Activated T-helper 17 cell treated with anti-CD3 and anti-CD28 coated beads, Interleukin-2, amount 50 U/mL, for 72 hours (primary cell): ENCODE measurements at regions not wholly inside any gene's neighbourhood (a gene's known extent, or its start where the extent isn't known, plus 50 kb on each side); places are given as distances from the start of the nearest gene placed in this dataset.
A peak's percentile ranks its signal among the peaks of the same experiment; 100 is the strongest.

Source experiments
- ATAC-seq: fragments of 150-1000 bp; cut with Tn5 transposase; replicated peaks from 2 replicates; pipeline ENCODE4 v1.10.0; 2021; ENCODE audit warnings: mild to moderate bottlenecking, moderate library complexity
- H3K27ac Mint-ChIP-seq: one replicate; pipeline ENCODE4 v1.8.0; 2022; ENCODE audit warnings: mixed read lengths
- H3K27me3 Mint-ChIP-seq: one replicate; pipeline ENCODE4 v1.8.0; 2022; ENCODE audit warnings: mixed read lengths
- H3K36me3 Mint-ChIP-seq: one replicate; pipeline ENCODE4 v1.8.0; 2022; ENCODE audit warnings: low read depth, mild to moderate bottlenecking, mixed read lengths
- H3K4me1 Mint-ChIP-seq: one replicate; pipeline ENCODE4 v1.8.0; 2022; ENCODE audit warnings: mixed read lengths
- H3K4me3 Mint-ChIP-seq: one replicate; pipeline ENCODE4 v1.8.0; 2022; ENCODE audit warnings: mild to moderate bottlenecking, mixed read lengths
- H3K9me3 Mint-ChIP-seq: one replicate; pipeline ENCODE4 v1.8.0; 2022; ENCODE audit warnings: mixed read lengths

DNA sequence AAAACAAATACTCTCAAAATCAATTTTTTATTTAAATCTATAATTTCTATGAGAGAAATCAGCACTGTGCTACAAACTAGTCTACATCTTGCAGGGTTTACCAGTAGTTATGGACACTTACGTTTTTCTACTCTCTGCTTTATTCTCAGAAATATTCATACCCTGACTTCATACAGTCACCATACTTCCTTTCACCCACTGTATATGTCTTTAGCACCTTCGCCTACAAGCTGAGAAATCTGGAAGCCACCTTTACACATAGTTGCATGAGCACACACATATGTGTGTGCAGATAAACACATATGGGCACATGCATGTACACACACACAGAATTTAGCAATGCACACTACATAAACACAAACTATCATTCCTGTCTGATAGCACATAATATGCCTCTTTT is 177.0 kb downstream of the ST8SIA4 start:
- no peak for ATAC-seq
- H3K36me3 Mint-ChIP-seq: no peaks in the 10 kb centered on the region
- H3K9me3 Mint-ChIP-seq: no peaks in the 10 kb centered on the region
- H3K27ac Mint-ChIP-seq: no peak overlapping the region
- no peak overlapping the region for H3K4me3 Mint-ChIP-seq
- no peaks in the 10 kb centered on the region for H3K4me1 Mint-ChIP-seq
- no peaks in the 10 kb centered on the region for H3K27me3 Mint-ChIP-seq

DNA sequence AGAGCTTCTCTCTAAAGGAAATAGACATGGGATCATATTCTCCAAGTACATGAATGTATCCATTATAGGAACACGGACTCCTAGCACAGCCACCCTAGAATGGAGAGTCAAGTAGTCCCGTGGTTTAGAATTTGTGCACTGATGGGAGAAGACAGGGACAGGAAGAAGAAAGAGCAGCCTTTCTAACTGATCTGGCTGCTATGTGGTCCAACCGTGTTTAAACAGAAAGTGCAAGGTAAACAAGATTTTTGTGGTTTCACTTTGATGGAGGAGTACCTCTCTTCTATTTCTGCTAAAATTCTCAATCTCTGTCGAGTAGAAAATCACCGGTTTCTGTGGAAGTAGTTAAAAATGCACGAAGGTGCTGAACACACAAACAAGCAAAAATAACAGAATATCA is 171.3 kb downstream of the ST8SIA4 start:
- H3K36me3 Mint-ChIP-seq: no peaks in the 10 kb centered on the region
- H3K9me3 Mint-ChIP-seq: no peaks in the 10 kb centered on the region
- peak overlapping the region; percentile 82 for H3K27ac Mint-ChIP-seq
- H3K4me3 Mint-ChIP-seq: peak overlapping the region; percentile 74
- no peaks in the 10 kb centered on the region for H3K27me3 Mint-ChIP-seq
- H3K4me1 Mint-ChIP-seq: no peaks in the 10 kb centered on the region
- ATAC-seq: peak; percentile 85

DNA sequence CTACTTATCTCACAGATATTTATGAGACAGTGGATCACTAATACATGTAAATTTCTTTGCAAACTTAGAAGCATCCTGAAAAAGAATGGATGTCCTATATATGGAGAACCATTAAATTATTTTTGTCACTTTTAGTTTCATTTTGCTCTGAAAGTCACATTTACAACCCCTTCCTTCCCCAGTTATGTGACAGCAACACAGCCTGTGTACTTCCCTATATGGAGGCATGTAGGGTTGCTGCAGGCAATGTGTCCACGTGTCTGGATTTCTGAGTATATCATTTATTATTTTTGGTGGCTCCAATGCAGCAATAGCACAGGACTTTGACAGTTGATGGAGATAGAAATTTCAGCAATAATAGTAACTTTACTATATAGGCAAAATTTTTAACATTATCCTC is 156.4 kb downstream of the ST8SIA4 start:
- Mint-ChIP-seq H3K36me3 (no peaks in the 10 kb centered on the region), H3K4me1 (peaks cover 5% of the 10 kb centered on the region), H3K27me3 (peaks cover 3% of the 10 kb centered on the region), H3K9me3 (no peaks in the 10 kb centered on the region), H3K4me3 (peak overlapping the region; percentile 32), H3K27ac (no peak overlapping the region)
- ATAC-seq: no peak

DNA sequence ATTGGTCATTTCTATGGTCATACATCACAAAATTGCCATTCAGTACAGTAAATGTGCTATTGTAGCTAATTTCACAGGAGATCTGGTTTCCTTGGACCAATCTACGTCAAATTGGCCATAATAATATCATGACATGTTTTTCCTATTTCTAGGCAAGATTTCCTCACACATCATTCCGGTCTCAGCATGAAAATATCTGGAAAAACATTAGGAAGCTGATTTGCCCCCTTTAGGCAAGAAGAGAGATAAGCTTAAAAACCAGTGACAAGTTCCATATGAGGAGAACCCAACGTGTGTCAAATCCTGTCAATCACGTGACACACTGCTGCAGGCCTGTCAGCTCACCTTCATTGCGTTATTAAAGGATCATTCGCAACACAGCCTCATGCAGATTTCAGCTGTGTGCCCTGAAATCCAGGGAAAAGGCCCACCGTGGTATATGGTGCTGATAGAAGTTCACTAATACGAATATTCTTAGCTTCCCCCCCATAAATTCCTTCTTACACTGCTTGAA is 153.3 kb downstream of the ST8SIA4 start:
- Mint-ChIP-seq H3K4me3 (no peak overlapping the region), H3K36me3 (no peaks in the 10 kb centered on the region), H3K27me3 (peaks cover 3% of the 10 kb centered on the region), H3K4me1 (peaks cover 5% of the 10 kb centered on the region), H3K9me3 (no peaks in the 10 kb centered on the region), H3K27ac (no peak overlapping the region)
- ATAC-seq: no peak

DNA sequence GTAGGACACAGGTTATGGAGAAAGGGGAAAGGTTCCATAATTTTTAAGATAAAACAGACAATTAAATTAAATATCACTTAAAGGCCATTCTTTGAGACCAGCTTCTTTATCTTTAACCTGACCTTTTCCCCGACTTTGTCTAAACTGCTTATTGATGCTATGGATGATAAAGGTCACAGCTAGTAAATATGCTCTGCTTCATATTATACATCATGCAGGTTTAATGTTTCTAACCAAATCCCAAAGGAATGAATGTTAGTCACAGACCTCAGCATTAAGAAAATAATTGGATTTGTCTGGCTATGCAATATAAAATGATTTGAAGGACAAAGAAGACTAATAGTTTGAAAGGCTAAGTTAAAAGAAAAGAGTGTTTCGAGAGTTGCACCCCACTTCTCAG is 147.6 kb downstream of the ST8SIA4 start:
- H3K4me1 Mint-ChIP-seq: no peaks in the 10 kb centered on the region
- no peaks in the 10 kb centered on the region for H3K9me3 Mint-ChIP-seq
- H3K4me3 Mint-ChIP-seq: no peak overlapping the region
- H3K27ac Mint-ChIP-seq: no peak overlapping the region
- H3K27me3 Mint-ChIP-seq: peaks cover 3% of the 10 kb centered on the region
- H3K36me3 Mint-ChIP-seq: no peaks in the 10 kb centered on the region
- ATAC-seq: no peak
